ENCODE measurements at regions not wholly inside any gene's neighbourhood (a gene's known extent, or its start where the extent isn't known, plus 50 kb on each side); places are given as distances from the start of the nearest gene placed in this dataset.

GRCh38 chr3:157738441-157738840 is 235.2 kb upstream of the VEPH1 start:
- no peak overlapping the region for H3K4me2 ChIP-seq (ENCODE audit: low read length)
- H3K27ac ChIP-seq (ENCODE audit: low read depth, low read length), result no peak overlapping the region
- no peaks in the 10 kb centered on the region for H3K36me3 ChIP-seq (ENCODE audit: control insufficient read depth, low read length)
- H3F3A ChIP-seq (ENCODE audit: control insufficient read depth, insufficient read depth), result no peaks in the 10 kb centered on the region
- no peaks in the 10 kb centered on the region for H3K9me2 ChIP-seq (replicated peaks; ENCODE audit: control insufficient read depth, low read length)
- no peaks in the 10 kb centered on the region for H4K20me1 ChIP-seq (ENCODE audit: control insufficient read depth, insufficient read depth, low read depth, low read length)
- TF ChIP-seq CTCF (IDR thresholded peaks at IDR 0.05; ENCODE audit: low read depth, low read length, poor library complexity, severe bottlenecking), result no peak
- no peak for TF ChIP-seq EZH2phosphoT487 (IDR thresholded peaks at IDR 0.05; ENCODE audit: borderline replicate concordance, low read length)
- H3K27me3 ChIP-seq (ENCODE audit: control insufficient read depth, low read length), result no peaks in the 10 kb centered on the region
- H3K79me2 ChIP-seq (ENCODE audit: control insufficient read depth, low read length), result no peaks in the 10 kb centered on the region
- H3K9me3 ChIP-seq (ENCODE audit: control insufficient read depth, insufficient read depth, low read length), result no peaks in the 10 kb centered on the region
- H3K4me3 ChIP-seq (ENCODE audit: low read length), result no peak overlapping the region
- H3K4me1 ChIP-seq (ENCODE audit: control insufficient read depth, low read length), result no peaks in the 10 kb centered on the region

- Histone ChIP-seq H3K4me2 (ENCODE audit: low read length) (no peak overlapping the region), H3K4me3 (ENCODE audit: low read length) (no peak overlapping the region), H3K36me3 (ENCODE audit: control insufficient read depth, low read length) (no peaks in the 10 kb centered on the region), H3K9me3 (ENCODE audit: control insufficient read depth, insufficient read depth, low read length) (no peaks in the 10 kb centered on the region), H3K27ac (ENCODE audit: low read depth, low read length) (no peak overlapping the region), H3K9me2 (replicated peaks; ENCODE audit: control insufficient read depth, low read length) (no peaks in the 10 kb centered on the region), H3F3A (ENCODE audit: control insufficient read depth, insufficient read depth) (no peaks in the 10 kb centered on the region), H4K20me1 (ENCODE audit: control insufficient read depth, insufficient read depth, low read depth, low read length) (no peaks in the 10 kb centered on the region), H3K79me2 (ENCODE audit: control insufficient read depth, low read length) (no peaks in the 10 kb centered on the region), H3K4me1 (ENCODE audit: control insufficient read depth, low read length) (no peaks in the 10 kb centered on the region), H3K27me3 (ENCODE audit: control insufficient read depth, low read length) (no peaks in the 10 kb centered on the region)
- TF ChIP-seq EZH2phosphoT487 (IDR thresholded peaks at IDR 0.05; ENCODE audit: borderline replicate concordance, low read length) (no peak), CTCF (IDR thresholded peaks at IDR 0.05; ENCODE audit: low read depth, low read length, poor library complexity, severe bottlenecking) (no peak)
Measured at GRCh38 chr3:157718800-157719199, 215.6 kb upstream of the VEPH1 start.

- no peaks in the 10 kb centered on the region for H3K9me3 ChIP-seq (ENCODE audit: control insufficient read depth, insufficient read depth, low read length)
- H3K9me2 ChIP-seq (replicated peaks; ENCODE audit: control insufficient read depth, low read length), result no peaks in the 10 kb centered on the region
- no peaks in the 10 kb centered on the region for H4K20me1 ChIP-seq (ENCODE audit: control insufficient read depth, insufficient read depth, low read depth, low read length)
- no peaks in the 10 kb centered on the region for H3K36me3 ChIP-seq (ENCODE audit: control insufficient read depth, low read length)
- H3K27ac ChIP-seq (ENCODE audit: low read depth, low read length), result no peak overlapping the region
- no peak overlapping the region for H3K4me3 ChIP-seq (ENCODE audit: low read length)
- H3F3A ChIP-seq (ENCODE audit: control insufficient read depth, insufficient read depth), result no peaks in the 10 kb centered on the region
- no peaks in the 10 kb centered on the region for H3K27me3 ChIP-seq (ENCODE audit: control insufficient read depth, low read length)
- TF ChIP-seq EZH2phosphoT487 (IDR thresholded peaks at IDR 0.05; ENCODE audit: borderline replicate concordance, low read length) (no peak), CTCF (IDR thresholded peaks at IDR 0.05; ENCODE audit: low read depth, low read length, poor library complexity, severe bottlenecking) (no peak)
- no peaks in the 10 kb centered on the region for H3K79me2 ChIP-seq (ENCODE audit: control insufficient read depth, low read length)
- H3K4me1 ChIP-seq (ENCODE audit: control insufficient read depth, low read length), result no peaks in the 10 kb centered on the region
- H3K4me2 ChIP-seq (ENCODE audit: low read length), result no peak overlapping the region
Measured at GRCh38 chr3:157713101-157713500, 209.9 kb upstream of the VEPH1 start.

- H3K27me3 ChIP-seq (ENCODE audit: control insufficient read depth, low read length), result no peaks in the 10 kb centered on the region
- H3K9me3 ChIP-seq (ENCODE audit: control insufficient read depth, insufficient read depth, low read length), result no peaks in the 10 kb centered on the region
- no peak for TF ChIP-seq EZH2phosphoT487 (IDR thresholded peaks at IDR 0.05; ENCODE audit: borderline replicate concordance, low read length)
- no peak for TF ChIP-seq CTCF (IDR thresholded peaks at IDR 0.05; ENCODE audit: low read depth, low read length, poor library complexity, severe bottlenecking)
- no peaks in the 10 kb centered on the region for H3K4me1 ChIP-seq (ENCODE audit: control insufficient read depth, low read length)
- H3K79me2 ChIP-seq (ENCODE audit: control insufficient read depth, low read length), result no peaks in the 10 kb centered on the region
- no peak overlapping the region for H3K4me3 ChIP-seq (ENCODE audit: low read length)
- H3K9me2 ChIP-seq (replicated peaks; ENCODE audit: control insufficient read depth, low read length), result no peaks in the 10 kb centered on the region
- H3F3A ChIP-seq (ENCODE audit: control insufficient read depth, insufficient read depth), result no peaks in the 10 kb centered on the region
- no peaks in the 10 kb centered on the region for H3K36me3 ChIP-seq (ENCODE audit: control insufficient read depth, low read length)
- no peaks in the 10 kb centered on the region for H4K20me1 ChIP-seq (ENCODE audit: control insufficient read depth, insufficient read depth, low read depth, low read length)
- no peak overlapping the region for H3K27ac ChIP-seq (ENCODE audit: low read depth, low read length)
- H3K4me2 ChIP-seq (ENCODE audit: low read length), result no peak overlapping the region
Measured at GRCh38 chr3:157705258-157705657, 202.0 kb upstream of the VEPH1 start.
